ES-I3 (cell line): ENCODE measurements at regions not wholly inside any gene's neighbourhood (a gene's known extent, or its start where the extent isn't known, plus 50 kb on each side); places are given as distances from the start of the nearest gene placed in this dataset.
"Not testable (repeated sequence)": the region's sequence is repeated elsewhere in the genome, so short reads cannot be mapped to it uniquely, and the experiment has no call there.

Source experiments
- H3K36me3 ChIP-seq: 2 replicates; pipeline ENCODE4 v1.6.1; 2013; ENCODE audit warnings: mild to moderate bottlenecking, low read length, control low read depth, moderate library complexity; ENCODE audit not compliant: insufficient read depth
- H3K4me1 ChIP-seq: 2 replicates; pipeline ENCODE4 v1.6.1; 2013; ENCODE audit warnings: mild to moderate bottlenecking, control low read depth, low read length; ENCODE audit not compliant: insufficient read depth
- H3K9ac ChIP-seq: 2 replicates; pipeline ENCODE4 v1.6.1; 2013; ENCODE audit warnings: low read depth, mild to moderate bottlenecking, low read length, moderate library complexity
- H3K9me3 ChIP-seq: 2 replicates; pipeline ENCODE4 v1.6.1; 2013; ENCODE audit warnings: mild to moderate bottlenecking, low read length, moderate library complexity; ENCODE audit not compliant: control insufficient read depth, insufficient read depth

DNA sequence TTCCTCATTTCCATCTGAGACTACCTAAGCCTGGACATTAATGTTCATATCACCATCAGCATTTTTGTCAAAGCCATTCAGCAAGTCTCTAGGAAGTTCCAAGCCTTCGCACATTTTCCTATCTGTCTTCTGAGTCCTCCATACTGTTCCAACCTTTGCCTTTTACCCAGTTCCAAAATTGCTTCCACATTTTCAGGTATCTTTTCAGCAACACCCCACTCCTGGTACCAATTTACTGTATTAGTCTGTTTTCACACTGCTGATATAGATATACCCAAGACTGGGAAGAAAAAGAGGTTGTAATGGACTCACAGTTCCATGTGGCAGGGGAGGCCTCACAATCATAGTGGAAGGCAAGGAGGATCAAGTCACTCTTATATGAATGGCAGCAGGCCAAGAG, 626.7 kb upstream of the GJE1 start:
- H3K36me3 ChIP-seq, H3K4me1 ChIP-seq, H3K9ac ChIP-seq: not testable (repeated sequence)
- H3K9me3 ChIP-seq = peaks cover 12% of the 10 kb centered on the region

- H3K9ac ChIP-seq = not testable (repeated sequence)
Observed at GRCh38 chr6:141504318-141504717, 628.4 kb upstream of the GJE1 start.

GRCh38 chr6:141501616-141502015, 631.1 kb upstream of the GJE1 start:
- Histone ChIP-seq H3K4me1 (no peaks in the 10 kb centered on the region), H3K9me3 (peaks cover 12% of the 10 kb centered on the region), H3K9ac (no peak overlapping the region), H3K36me3 (no peaks in the 10 kb centered on the region)

More at GRCh38 chr6:141504318-141504717, 628.4 kb upstream of the GJE1 start:
- not testable (repeated sequence) for H3K36me3 ChIP-seq, H3K4me1 ChIP-seq
- peaks cover 12% of the 10 kb centered on the region for H3K9me3 ChIP-seq

- Histone ChIP-seq H3K36me3 (no peaks in the 10 kb centered on the region), H3K9ac (no peak overlapping the region), H3K9me3 (no peaks in the 10 kb centered on the region), H3K4me1 (no peaks in the 10 kb centered on the region)
Observed at GRCh38 chr6:141498977-141499376, 633.7 kb upstream of the GJE1 start.

DNA sequence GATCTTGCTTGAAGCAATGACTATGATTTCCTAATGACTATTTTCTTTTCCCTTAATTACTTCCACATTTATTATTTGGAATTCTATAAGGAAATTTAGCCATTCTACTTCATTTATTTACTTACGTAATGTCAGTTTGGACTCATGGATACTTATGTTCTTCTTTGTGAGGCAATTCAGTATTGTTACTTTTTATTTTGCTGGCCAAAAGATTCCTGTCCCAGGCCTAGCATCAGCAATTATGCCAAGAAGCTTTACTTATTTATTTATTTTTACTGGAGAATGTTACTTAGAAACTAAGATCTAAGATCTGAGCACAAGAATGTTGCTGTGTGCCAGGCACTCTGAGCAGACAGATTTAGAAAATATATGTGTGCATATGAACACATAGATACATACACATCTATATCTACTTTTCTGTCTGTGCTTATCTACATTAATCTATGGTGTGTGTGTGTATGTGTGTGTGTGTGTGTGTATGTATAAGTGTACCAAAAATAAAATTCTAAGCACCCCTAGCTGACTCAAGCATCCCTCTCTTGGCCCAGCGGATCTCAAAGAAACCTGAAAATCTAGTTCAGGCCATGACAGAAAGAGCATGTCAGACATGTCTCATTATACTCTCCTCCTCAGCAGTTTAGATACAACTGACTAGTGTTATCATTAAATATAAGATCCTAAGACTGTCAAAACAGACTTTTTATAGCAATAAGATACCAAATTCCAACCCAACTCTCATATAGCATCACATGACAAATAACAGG, 640.0 kb upstream of the GJE1 start:
- Histone ChIP-seq H3K4me1 (no peaks in the 10 kb centered on the region), H3K9me3 (peaks cover 5% of the 10 kb centered on the region), H3K36me3 (no peaks in the 10 kb centered on the region), H3K9ac (no peak overlapping the region)

DNA sequence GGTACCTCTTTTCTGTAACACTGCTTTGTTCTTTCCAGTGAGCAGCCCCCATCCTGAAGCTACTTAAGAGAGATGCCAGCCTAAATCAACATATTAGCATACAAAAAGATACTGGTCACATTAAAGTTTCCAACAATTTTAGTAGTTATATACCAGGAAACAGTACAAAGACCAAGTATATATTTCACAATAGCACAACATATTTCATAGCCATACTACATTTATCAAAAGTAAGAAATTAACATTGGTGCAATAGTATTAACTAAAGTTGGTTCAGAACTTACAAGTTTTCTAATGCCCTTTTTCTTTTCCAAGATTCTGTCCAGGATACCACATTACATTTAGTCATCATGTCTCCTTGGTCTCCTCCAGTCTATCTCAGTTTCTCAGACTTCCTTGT, 641.0 kb upstream of the GJE1 start:
- Histone ChIP-seq H3K9ac (no peak overlapping the region), H3K4me1 (no peaks in the 10 kb centered on the region), H3K36me3 (no peaks in the 10 kb centered on the region), H3K9me3 (peaks cover 5% of the 10 kb centered on the region)

GRCh38 chr6:141490982-141491381, 641.7 kb upstream of the GJE1 start:
- Histone ChIP-seq H3K9ac (no peak overlapping the region), H3K9me3 (peaks cover 5% of the 10 kb centered on the region), H3K36me3 (no peaks in the 10 kb centered on the region), H3K4me1 (no peaks in the 10 kb centered on the region)

DNA sequence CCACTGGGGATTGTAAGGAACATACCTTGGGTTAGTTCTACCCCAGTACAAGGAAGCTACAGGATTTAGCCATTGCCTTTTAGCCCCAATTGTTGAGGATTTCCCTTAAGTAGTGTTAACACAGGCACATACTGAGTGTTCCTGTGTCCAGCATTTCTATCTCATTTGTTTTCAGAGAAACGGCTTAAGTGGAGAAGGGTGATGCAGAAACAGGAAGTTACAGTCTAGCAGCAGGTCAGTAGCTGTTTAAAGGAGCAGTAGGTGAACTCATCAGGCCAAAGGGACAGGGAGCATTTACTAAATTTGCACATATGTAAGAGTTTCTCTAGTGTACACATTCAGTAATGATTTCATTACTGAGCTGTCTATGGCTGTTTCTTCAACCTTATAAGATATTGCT, 644.2 kb upstream of the GJE1 start:
- Histone ChIP-seq H3K9me3 (peaks cover 5% of the 10 kb centered on the region), H3K4me1 (no peaks in the 10 kb centered on the region), H3K9ac (no peak overlapping the region), H3K36me3 (no peaks in the 10 kb centered on the region)

GRCh38 chr6:141486942-141487341, 645.8 kb upstream of the GJE1 start:
- Histone ChIP-seq H3K9me3 (peaks cover 5% of the 10 kb centered on the region), H3K4me1 (no peaks in the 10 kb centered on the region), H3K36me3 (no peaks in the 10 kb centered on the region), H3K9ac (no peak overlapping the region)

DNA sequence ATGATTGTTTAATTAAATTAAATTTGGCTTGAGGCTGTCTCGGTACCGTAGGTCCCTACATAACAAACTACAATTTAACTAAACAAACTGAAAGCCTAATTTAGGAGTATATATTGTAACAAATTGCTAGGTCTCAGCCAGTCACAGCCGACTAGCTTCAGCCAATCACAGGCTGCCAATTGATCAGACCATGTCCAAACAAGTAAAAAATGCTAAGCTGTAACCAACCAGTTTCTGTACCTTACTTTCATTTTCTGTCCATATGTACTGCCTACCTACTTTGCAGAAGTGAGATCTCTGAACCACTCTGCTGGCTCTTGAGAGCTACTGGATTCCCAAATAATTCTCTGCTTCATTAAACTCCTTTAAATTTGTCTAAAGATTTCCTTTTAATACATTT, 648.0 kb upstream of the GJE1 start:
- no peaks in the 10 kb centered on the region for H3K4me1 ChIP-seq
- H3K9ac ChIP-seq = no peak overlapping the region
- no peaks in the 10 kb centered on the region for H3K36me3 ChIP-seq
- H3K9me3 ChIP-seq = peaks cover 4% of the 10 kb centered on the region

- Histone ChIP-seq H3K9ac (no peak overlapping the region), H3K9me3 (no peaks in the 10 kb centered on the region; the same call in none of the 2 replicates), H3K36me3 (no peaks in the 10 kb centered on the region), H3K4me1 (no peaks in the 10 kb centered on the region)
Observed at GRCh38 chr6:141483598-141484061, 649.1 kb upstream of the GJE1 start.

- Histone ChIP-seq H3K36me3 (no peaks in the 10 kb centered on the region), H3K4me1 (no peaks in the 10 kb centered on the region), H3K9me3 (no peaks in the 10 kb centered on the region; the same call in 1 of the 2 replicates), H3K9ac (no peak overlapping the region)
Observed at GRCh38 chr6:141482796-141483597, 649.7 kb upstream of the GJE1 start.

DNA sequence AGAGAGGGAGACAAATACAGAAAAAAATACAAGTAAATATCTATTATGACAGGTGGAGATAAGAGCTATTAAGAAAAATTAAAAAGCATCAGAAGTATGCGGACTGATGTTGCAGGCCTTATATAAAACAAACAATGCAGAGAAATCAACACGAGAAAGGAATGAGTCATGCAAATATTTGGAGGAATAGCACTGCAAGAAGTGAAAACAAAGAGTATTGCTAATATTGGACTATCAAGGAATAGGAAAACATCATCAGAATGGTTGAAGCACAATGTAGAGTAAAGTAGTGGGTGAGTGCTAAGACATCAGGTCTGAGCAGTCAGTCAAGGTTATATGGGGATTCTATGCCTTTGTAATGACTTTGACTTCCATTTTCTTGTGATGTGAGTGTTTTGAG, 657.5 kb upstream of the GJE1 start:
- Histone ChIP-seq H3K9ac (no peak overlapping the region), H3K4me1 (peaks cover 13% of the 10 kb centered on the region), H3K9me3 (peaks cover 20% of the 10 kb centered on the region), H3K36me3 (no peaks in the 10 kb centered on the region)

DNA sequence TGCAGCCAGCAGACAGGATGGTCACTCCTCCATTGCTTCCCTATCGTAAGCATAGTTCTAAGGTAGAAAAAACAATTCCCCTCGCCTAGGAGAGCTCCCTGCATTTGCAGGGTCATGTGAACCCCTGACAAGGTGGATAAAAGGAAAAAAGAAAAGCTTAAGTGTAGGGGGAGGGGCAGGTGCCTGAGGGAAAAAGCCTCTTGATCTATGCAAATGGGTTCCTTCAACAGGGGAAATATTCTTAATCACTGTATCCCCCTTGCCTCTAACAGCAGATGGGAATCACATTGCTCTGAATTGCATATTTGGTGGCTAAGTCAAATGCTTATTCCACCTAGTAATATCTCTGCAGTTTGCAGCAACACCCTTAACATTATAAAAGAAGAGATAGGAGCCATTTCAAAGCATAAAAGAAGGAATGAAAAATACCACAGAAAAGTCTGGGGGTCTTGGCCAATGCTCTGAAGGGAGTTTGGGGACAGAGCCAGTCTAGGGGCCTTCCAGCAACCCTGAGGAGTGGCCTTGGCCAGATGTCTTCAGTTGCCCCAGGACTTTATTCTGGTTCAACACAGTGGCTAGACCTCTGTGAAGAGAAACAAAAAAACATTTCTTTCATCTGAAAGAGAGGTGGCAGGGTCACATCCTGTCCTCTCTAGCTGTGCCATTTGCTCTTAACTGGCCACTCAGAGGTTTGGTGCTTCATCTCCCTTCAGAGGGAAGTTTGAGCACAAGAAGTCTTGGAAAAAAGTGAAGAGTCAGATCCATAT, 660.4 kb upstream of the GJE1 start:
- Histone ChIP-seq H3K9me3 (peaks cover 23% of the 10 kb centered on the region), H3K9ac (no peak overlapping the region), H3K36me3 (no peaks in the 10 kb centered on the region), H3K4me1 (peaks cover 13% of the 10 kb centered on the region)
